Left renal cortex interstitium (tissue), 4 donors: ENCODE measurements at regions not wholly inside any gene's neighbourhood (a gene's known extent, or its start where the extent isn't known, plus 50 kb on each side); places are given as distances from the start of the nearest gene placed in this dataset.

Experiments used
- DNase-seq, 4 donors: peaks; one replicate each; pipeline ENCODE4 v3.0.0-alpha.2; 2013; ENCODE audit warnings: low read depth in 4 of 4, low spot score in 2 of 4, missing footprints in 1 of 4

DNA sequence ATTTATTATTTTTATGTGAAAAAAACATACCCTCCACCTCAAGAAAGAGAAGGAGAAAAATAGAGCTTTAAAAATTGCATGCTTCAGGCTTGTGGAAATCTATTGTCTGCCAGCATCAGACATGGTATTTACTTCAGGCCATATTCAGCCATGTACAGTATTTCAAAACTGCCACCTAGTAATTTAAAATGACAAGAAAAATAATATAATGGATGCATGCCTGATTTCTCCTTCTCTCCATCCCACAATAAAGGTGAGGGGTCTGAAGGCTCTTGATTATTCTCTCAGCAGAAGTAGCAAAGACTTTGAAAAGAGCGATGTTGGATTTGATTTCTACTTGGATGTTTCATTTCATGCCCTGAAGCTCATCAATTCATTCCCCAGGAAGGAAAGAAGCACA is 250.7 kb downstream of the TBC1D4 start:
- no peak for DNase-seq

DNA sequence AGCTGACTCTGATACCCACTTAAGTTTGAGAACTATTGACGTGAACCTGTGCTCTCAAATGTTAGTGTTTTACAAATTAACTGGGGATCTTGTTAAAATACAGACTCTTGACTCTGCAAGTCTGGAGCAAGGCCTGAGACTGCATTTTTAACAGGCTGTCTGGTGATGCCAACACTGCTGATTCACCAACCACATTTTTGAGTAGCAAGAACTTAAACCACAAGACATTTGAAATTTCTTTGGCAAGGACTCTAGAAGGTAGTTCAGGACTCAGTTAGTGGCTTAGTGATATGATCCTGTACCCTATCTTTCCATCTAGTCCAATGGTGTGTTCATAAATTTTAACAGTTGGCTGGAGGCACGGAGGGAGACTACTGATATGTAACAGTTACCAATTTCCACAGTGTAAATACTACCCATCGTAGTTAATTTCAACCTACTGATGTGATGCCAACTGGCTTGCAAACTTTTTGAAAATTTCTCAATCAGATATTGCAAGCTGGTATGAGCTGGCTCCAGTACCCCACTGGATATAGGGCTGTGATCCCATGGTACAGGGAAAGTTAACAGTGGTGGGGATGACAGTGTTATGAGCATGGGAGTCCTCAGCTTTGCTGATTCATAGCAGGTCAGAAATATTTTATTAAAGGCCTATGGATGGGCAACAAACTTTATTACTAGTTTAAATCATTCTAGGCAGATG is 255.1 kb downstream of the TBC1D4 start:
- no peak for DNase-seq

DNA sequence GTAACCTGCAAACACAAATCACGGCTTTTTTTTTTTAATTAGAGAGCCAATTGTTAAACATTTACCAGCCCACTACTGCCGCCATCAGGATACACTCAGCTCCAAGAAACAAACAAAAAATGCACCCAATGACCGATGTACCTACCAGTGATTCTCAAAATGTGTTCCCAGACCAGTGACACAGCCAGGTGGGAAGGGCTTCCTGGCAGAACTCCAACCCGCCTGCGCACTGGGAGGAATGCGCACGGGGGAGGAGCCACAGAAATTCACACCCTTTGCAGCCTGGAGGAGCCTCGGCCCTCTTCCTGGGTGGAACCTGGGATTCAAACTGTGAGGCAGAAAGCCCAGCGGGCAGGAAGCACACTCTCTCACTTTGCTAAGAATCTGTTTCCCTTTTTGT is 255.9 kb downstream of the TBC1D4 start:
- DNase-seq: no peak

DNA sequence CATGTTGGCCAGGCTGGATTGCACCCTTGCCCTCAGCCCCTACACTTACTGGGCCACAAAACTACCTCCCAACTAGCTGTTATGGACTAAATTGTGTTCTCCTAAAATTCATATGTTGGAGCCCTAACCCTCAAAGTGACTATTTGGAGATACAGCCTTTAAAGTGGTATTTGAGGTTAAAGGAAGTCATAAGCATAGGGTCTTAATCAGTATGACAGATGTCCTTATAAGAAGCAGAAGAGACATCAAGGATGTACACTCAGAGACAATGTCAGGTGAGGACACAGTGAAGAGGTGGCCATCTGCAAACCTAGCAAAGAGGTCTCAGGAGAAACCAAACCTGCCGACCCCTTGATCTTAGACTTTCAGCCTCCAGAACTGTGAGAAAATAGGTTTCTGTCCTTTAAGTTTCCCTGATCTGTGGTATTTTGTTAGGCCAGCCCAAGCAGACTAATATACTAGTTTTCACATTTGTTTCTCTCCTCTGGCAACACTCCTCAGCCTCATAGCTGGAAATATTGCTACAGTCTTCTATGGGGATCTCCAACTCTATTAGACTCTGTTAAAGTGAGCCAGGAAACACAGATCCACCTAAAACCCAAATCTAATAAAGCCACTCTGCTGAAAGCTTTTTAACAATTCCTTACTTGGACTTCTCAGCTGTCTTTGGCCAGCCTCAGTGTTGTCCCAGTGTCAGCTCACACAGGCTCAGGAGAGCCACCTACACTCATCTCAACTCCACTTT is 256.5 kb downstream of the TBC1D4 start:
- no peak for DNase-seq

DNA sequence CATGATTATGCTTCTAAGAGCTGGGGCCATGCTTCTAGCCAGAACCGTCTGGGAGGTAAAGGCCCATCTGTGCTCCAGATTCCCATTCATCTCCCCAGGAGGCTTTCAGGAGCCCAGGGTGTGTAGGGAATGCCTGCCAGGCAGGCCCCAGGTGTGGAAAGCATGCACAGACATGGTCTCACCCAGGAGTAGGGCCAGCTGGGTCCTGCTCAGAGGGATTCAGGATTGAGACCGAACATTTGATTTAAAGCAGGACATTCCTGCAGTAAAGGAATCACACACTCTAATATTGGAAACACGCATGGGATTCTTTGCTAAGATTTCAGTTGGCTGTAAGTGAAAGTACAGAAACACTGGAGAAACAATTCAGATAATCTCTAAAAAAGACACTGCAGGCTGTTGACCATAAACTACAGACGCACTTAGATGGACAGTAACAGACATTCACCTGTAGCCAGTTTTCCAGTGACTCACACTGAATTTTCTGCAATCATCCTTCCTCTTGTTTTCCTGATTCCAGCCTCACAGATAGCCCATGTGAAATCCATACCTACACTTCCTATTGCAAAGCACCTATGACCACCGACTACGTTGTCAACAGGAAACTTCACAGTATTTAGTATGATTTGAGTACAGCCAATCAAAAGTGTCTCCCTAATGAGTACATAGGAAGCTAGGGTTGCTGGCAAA is 257.8 kb downstream of the TBC1D4 start:
- DNase-seq: no peak

DNA sequence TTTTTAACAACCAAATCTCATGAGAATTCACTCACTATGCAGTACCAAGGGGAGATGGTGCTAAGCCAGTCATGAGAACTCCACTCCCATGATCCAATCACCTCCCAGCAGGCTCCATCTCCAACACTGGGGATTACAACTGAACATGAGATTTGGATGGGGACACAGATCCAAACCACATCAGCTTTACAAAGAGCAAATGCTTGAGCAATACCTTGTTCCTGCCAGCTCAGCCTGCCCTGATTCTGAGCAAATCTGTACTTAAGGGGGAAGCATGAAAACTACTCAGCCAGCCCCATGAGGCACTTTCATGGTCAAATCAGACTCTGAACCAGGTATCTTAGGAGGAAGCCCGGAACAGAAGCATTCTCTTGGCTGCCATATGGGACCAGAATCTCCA is 259.9 kb downstream of the TBC1D4 start:
- no peak for DNase-seq

DNA sequence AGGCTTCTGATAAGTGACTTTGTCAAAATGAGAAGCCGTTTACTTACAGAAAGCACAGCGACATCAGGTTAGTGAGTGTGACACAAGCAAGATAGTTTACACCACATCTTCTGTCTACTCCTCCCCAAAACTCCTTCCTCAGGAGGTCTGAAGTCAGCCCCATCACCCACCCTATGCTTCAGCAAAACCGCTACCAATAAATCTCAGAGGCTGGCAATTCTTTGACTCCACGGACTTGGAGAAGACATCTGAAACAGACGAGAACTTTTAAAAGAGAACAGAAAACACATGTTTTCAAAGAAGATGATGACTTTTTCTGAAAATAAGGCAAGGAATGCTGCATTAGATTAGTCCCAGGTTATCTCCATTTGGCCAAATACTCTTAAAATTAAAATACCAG is 261.1 kb downstream of the TBC1D4 start:
- DNase-seq: no peak

DNA sequence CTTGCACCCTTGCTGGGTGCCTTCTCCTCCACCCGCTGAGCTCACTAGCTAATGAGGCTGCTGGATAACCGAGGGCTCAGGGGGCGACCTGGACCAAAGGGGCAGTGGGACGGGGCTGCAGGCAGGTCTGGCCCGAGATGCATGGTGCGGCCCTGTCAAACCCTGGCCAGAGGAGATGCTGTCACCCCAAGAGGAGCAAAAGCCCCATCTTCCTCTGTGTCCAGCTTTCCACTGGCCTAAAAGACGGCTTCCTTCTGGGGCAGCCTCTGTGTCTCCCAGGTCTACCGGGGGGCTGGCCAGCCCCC is 261.8 kb downstream of the TBC1D4 start:
- DNase-seq: no peak

DNA sequence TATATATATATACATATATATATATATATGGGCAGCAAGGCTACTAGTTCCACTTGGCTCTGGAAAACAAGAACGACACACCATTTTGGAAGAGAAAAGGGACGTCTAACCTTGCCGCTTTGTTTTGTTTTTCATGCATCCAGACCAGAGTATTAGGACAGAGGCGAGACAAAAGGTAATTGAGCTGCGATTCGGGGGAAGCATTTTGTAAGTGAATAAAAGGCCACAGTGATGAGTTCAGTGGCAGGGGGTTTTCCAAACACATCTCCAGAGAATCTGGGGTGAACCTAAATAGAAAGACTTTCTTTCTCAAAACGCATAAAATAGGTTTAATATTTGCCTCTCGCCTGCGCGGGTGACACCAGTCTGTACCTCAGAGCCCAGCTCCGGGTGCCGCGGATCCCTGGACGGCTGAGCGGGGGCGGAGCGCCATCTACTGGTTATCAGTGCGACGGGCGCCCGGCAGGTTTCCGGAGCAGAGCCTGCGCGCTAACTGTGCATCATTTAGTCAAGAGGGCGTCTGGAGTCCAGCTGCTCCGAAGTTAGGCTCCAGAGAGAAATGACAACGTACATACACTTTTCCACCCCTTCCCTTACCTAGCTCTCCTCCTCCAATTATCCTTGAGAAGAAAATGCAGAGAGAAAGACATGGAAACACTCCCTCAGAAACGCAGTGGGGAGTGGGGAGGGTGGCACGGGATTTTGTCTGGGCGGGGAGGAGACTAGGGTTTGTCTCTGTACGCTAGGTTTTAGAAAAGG is 262.3 kb downstream of the TBC1D4 start:
- DNase-seq: peak in 3 of 4 donors; percentile 41 to 75 (median 72)

DNA sequence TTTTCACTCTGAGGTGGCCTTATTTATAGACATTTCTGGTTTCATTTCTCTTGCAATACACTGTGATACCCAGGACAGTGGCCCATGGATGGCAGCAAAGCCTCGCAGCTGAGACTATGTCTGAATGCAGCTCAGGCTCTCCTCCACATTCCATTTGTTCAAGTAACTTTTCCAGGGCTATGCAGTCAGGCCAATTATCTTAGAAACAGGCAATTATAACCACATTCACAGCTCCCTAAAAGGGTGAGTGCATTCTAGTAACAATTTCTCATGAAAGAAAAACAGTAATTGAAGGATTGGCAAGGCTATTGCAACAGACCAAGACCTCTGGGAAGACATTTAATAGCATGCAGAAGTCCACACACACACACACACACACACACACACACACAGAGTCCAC is 264.0 kb downstream of the TBC1D4 start:
- DNase-seq: no peak

DNA sequence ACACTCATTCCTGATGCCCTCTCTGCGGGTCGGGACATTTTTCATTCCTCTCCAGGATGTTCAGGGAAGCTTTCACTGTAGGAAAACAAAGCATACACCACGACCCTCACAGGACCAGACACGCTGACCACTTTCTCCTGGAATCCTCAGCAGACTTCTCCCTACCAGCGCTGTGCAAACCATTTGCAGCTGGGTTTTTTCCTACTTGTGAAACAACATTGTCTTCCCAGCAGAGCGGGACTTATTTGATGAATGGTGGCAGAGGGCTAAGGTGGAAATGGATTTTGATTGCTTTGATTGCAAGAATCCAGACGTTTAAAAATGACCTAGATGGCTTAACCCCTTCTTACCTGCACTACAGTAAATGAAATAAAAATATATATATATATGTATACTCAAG is 265.9 kb downstream of the TBC1D4 start:
- no peak for DNase-seq

DNA sequence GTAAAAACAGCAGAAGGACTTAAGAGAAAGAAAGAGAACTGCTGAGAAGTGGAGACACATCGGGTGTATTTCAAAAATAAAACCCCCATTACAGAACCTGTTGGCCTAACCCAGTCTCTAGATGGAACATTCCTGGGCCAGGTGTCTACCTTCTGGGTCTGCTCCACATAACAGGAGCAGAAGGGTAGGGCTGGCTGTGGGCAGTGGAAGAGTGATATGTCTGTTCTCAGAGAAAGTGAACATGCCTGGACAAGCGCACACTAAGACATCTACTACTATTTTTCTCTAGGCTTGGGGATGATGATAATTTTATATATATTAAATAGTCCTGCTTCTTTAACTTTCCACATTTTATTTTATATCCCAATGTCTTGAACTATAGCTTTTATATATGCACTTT is 267.1 kb downstream of the TBC1D4 start:
- no peak for DNase-seq

DNA sequence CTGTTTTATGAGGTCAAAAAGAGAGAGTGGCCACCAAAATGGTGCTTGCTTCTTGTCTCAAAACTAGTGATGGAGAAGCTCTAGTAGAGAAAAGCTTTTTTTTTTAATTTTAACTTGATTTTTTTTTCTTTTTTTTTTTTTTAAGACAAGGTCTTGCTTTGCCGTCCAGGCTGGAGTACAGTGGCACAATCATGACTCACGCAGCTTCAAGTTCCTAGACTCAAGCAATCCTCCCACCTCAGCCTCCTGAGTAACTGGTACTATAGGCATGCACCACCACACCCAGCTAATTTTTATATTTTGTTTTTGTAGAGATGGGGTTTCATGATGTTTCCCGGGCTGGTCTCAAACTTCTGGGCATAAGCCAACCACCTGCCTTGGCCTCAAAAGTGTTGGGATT is 279.0 kb downstream of the TBC1D4 start:
- DNase-seq: no peak

DNA sequence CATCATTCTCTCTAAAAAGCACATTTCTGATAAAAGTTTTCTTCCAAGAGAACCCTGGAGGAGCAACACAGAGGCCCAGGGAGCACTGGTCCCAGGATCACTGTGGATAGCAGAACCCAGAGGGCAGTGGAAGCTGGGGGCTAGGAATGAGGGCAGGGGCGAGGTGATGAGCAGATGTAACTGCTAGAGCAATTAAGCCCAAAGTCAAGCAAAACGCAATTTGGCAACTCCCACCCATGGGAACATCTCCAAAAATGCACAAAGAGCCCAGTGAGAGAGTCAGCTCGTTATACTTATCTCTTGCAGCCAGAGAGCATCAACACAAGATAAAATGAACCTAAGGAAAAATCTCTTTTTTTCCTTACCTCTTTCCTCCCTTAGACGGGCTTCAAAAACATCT is 284.2 kb downstream of the TBC1D4 start:
- DNase-seq: no peak

DNA sequence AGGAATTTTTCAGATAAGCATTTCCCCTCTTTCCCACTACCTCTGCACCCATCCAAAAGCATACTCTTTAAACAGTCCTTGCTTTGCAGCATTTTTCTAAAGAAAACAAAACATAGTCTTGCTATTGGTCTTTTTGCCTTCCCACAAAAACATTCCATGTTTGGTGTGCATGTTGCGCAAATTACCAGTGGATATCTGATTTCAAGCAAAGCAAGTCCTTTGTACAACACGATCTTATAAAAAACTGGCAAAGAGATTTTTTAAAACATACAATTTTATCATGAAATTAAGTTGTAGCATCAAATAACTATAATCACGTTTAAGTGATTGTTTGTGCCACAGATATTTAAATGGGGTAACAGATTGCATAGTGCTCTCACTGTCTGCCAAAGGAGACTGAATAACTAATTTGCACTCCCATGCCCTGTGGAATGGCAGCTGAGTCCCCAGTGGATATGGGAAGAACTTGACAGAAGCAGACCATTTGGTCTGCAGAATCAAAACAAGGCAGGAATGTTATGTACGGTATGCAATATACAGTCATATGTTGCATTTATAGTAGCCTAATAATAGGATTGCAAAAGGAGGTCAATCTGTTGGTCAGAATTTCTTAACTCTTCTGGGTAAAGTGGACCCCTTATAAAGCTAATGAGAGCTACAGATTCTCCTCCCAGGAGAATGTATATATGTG is 285.7 kb downstream of the TBC1D4 start:
- no peak for DNase-seq

DNA sequence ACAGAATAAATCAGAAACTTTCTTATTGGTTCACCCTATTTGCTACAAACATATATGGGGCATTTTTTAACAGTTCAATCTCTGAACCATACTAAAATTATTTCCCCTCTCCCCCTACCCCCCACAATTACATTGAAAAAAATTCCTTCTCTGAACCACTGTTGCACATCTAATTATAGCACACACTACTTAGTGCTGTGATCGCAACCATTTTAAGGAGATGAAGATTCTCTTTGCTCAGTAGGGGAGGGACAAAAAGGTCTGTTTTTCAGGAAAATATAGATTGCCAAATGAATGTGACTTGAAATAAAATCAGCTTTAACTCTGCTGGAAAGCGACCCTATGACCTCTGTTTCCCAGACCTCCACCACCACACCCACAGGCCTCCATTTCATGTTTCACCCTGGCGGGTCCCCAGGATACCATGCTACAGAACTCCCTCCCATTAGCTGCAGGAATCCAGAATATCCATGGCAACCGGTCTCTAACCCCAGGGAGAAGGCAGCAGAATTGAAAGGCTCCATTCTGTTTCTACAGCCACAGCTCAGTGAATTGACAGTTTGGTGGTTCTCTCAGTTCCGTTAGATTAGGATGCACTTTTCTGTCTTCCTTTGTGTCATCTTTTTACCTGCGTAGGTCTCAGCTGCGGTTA is 286.3 kb downstream of the TBC1D4 start:
- no peak for DNase-seq

DNA sequence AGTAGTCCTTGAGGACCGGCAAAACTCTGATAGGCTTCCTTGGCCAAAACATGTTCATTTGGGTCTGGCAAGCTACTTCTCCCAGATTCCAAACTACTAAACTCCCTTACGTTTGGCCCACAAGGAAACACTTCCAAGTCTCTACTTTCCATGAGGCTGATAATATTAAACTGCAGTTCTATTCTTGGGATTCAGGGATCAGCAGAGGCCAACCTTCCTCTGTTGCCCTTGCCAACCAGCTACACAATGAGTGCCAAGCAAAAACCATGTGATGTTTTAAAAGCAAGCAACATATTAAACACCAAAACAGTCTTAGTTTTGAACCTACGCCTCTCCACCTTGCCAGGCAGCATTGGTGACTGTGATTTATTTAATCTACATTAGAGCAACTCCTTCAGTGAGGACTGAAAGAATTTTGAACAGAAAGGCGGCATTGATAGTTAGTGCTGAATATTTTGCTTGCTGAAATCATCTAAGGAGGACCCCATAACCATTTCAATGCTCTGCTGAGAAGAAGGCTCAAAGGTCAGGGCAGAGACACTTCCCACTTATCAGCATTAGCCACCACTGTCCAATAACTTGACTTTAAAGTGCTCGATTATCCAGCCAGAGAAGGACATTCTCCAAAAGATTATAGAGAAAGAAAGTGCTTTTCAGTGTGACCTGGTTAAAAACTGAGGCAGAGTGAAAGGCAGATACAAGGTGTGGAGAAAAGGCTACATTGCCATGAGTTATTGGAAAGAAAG is 287.1 kb downstream of the TBC1D4 start:
- no peak for DNase-seq

DNA sequence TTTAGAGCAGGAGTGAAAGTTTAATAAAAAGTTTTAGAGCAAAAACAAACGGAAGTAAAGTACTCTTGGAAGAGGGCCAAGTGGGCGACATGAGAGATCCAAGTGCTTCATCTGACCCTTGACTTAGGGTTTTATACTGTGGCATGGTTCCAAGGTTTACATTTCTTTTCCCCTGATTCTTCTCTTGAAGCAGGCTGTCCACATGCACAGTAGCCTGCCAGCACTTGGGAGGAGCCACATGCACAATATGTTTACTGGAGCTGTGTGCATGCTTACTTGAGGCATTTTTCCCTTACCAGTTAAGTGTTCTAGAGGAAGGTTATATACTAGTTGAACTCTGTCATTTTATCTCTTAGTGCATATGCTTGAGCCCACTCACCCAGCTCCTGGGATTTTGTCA is 295.6 kb downstream of the TBC1D4 start:
- DNase-seq: no peak

DNA sequence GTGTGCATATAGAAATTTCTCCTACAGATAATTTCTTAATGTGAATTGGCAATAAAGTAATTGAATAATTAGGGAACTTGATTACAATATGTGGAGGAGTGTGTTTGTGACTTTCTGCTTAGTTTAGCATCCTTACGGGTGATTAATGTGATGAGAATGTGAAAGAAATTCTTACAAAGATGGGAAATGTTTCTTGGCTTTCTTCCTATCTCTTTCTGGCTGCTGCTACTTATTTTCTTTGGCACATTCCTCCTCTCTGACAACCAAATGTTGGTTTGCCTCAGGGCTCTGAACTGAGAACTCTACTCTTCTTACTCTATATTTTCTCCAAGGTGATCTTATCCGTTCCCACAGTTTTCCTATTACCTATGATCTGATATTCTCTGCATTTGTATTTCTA is 300.1 kb downstream of the TBC1D4 start:
- DNase-seq: peak in 1 of 4 donors; percentile 23
